GM08714 (cell line): ENCODE measurements at regions not wholly inside any gene's neighbourhood (a gene's known extent, or its start where the extent isn't known, plus 50 kb on each side); places are given as distances from the start of the nearest gene placed in this dataset.

Experiments used
- H3K4me3 ChIP-seq: fragments of 200-500 bp; sonication (Bioruptor generic); 2 replicates; pipeline ENCODE4 v1.5.1; 2014; ENCODE audit warnings: mild to moderate bottlenecking, low read length, inconsistent platforms
- ZNF274 ChIP-seq: IDR thresholded peaks from 2 replicates; pipeline ENCODE4 v1.6.1; 2012; ENCODE audit warnings: mild to moderate bottlenecking, low read depth, low read length

DNA sequence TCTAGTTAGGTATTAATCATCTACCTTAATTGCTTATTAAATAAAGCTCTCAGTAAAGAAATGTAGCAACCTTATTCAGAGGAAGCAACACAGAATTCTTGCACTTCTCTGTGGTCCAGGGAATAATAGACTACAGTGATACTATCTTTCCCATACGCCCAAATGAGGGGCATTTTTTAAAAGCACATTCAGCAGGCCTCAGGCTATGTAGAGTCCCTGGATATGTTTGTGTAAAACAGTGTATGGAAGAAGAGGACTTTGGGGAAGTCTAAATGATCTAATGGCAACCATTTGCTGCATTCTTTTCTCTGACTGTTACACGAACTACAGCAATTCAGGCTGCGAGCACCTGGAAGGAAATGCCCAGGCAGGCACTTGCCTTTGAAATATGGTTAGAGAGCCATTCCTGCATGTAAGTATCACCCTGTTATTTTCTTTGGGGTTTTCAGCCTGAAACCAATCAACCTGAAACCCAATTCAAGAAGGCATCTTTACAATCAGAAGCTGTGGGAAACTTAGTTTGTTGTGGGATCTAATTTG lies 1814.7 kb upstream of the CELF4 start:
- TF ChIP-seq ZNF274 = no peak
- no peak overlapping the region for H3K4me3 ChIP-seq

DNA sequence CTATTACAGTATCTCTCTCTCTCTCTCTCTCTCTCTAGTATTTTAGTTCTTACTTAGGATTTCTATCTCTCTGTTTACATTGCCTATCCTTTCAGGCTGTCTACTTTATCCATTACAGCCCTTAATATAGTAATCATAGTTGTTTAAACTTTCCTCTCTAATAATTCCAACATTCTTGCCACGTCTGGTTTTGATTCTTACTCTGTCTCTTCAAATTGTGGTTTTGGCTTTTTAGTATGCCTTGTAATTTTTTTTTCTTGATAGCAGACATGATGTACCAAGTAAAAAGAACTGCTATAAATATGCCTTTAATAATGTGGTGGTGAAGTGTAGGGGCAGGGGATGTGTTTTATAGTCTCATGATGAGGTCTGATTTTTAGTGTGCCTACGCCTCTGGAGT lies 1809.5 kb upstream of the CELF4 start:
- TF ChIP-seq ZNF274 = no peak
- no peak overlapping the region for H3K4me3 ChIP-seq

DNA sequence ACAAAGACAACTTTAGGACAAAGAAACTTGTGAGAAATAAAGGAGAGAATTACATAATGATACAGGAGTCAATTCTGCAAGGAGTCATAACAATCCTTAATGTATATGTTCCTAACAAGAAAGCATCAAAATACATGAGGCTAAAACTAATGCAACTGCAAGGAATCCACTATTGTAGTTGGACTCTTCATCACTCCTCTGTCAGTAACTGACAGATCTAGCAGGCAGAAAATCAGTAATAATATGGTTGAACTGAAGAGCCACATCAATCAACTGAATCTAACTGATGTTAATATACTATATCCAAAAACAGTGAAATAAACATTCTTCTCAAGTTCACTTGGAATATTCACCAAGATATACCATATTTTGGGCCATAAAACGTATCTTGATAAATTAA lies 1806.4 kb upstream of the CELF4 start:
- H3K4me3 ChIP-seq = no peak overlapping the region
- TF ChIP-seq ZNF274 = no peak

DNA sequence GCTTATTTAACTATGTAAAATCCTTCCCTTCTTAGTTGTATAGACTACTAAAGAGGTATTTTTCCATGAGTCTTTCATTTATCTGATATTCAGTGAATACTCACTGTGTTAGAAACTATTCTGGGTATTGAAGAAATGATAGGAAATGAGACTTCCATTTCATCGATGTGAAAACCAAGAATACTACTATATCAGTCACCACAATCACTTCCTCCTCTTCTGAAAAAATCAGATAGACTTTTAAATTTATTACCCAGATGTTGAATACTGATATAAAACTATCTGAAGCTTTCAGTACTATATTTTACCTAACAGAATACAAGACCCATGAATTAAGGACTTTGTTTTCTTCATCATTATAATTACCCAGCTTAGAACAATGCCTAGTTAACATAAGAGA lies 1801.1 kb upstream of the CELF4 start:
- no peak overlapping the region for H3K4me3 ChIP-seq
- TF ChIP-seq ZNF274 = no peak

DNA sequence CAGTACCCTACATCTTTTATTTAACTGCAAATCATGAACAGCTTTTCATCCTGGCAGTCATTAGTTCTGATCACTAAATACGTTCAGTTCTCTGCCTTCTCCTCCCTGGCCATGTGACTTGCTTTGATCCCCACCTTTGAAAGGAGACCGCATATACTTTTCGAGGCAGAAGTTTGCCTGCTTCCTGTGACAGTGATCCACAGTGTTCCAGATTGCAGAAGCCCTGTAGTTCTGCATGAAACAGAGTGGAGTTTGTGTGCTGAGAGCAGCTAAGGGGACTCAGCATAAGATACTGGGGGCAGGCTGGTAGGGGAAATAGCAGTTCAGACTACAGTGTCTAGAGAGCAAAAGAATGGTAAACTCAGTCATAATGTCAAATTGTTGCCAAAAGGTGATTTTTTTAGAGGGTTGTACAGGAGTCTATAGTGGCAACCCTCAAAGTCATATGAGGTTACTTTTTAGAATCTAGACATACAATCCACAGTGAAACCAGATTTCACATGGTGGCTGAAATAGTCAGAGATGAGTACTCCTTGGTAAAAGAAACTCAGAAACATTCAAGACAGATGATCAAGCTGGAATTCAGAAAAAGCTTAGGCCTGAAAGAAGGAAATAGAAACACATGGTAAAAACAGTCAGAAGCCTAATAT lies 1800.4 kb upstream of the CELF4 start:
- no peak for TF ChIP-seq ZNF274
- H3K4me3 ChIP-seq = no peak overlapping the region

DNA sequence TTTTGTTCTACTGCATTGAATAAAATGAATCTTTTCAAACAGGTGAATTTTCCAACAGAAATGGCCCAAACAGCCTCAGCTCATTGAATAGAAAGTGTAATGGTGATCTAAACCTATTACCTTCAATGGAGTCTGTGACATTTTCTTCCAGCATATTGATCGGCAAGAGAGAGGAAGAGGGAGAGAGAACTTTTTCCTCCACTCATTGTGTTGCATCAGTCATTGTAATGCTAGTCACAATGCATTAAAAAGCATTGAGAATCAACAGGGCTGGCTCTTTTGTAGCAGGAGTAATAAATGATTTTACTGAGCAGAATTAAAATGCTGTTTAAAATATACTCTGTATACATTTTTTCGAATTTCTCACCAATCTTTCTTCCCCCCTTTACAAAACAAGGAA lies 1794.5 kb upstream of the CELF4 start:
- no peak overlapping the region for H3K4me3 ChIP-seq
- TF ChIP-seq ZNF274 = no peak

DNA sequence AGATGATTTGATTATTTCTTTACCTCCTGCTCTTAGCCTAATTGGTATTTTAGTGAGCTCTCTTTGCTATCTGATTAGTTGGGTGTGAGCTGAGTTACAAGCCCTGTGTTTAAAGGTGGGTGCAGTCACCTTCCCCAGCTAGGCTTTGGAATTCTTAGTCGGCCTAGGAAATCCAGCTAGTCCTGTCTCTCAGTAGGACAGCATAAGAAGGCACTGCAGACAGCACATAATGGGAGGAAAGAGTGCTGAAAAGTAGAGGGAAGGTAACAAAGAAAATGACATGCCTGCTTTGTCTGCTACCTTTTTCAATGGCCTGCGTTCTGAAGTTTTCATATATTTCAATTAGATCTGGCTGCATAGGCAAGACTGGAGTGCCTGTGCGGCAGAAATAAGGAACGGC lies 1794.0 kb upstream of the CELF4 start:
- no peak overlapping the region for H3K4me3 ChIP-seq
- no peak for TF ChIP-seq ZNF274

DNA sequence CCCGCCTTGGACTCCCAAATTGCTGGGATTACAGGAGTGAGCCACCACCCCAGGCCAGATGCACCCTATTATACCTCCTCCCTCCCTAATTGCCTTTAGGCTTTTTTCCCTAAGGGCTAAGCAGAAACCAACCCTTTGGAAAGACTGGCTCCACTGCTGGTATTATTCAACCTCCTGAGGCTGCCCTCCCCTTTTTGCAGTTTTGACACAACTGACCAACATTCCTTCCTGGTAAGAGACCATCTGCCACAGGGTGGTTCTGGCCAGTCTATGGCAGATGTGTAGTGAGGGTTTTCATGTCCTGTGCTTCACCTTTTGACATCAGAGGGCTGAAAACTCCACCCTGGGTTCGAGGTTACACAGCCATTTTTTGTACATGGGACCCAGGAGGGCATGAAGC lies 1785.3 kb upstream of the CELF4 start:
- H3K4me3 ChIP-seq = no peak overlapping the region
- TF ChIP-seq ZNF274 = no peak

DNA sequence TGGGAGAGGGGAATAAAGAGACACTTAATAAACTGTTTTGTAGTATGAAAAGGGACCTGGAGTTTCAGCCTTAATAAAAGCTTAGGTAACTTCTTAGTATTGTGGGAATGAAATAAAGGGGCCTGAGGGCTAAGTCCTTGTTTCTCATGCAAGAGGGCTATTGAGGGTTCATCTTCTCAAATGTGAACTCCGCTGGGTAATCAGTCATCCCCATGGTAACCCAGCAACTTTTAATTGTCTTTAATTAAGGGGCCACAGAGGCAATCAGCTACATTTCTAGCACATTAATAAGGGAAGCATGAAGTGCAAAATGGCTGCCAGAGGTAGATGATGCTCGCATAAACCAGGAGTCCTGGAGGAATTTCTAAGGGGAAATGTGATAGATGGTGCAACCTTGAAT lies 1784.2 kb upstream of the CELF4 start:
- TF ChIP-seq ZNF274 = no peak
- H3K4me3 ChIP-seq = no peak overlapping the region

DNA sequence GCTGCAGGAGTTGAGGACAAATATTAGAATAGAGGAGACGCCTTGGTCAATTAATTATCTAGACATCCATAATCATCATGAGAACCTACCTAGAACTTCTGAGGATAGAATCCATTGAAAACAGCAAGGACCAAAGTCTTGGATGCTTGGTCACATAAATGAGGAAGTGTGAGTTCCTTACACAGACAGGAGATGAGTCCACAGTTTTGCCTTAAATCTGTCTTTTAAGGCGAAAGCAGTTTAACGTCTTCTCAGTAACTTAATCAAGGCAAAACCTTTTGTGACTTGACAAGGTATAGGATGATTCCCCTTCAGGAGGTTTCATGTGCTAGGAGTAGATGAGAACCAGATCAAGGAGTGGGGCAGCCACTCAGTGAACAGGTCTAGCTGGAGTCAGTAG lies 1783.2 kb upstream of the CELF4 start:
- no peak for TF ChIP-seq ZNF274
- no peak overlapping the region for H3K4me3 ChIP-seq

DNA sequence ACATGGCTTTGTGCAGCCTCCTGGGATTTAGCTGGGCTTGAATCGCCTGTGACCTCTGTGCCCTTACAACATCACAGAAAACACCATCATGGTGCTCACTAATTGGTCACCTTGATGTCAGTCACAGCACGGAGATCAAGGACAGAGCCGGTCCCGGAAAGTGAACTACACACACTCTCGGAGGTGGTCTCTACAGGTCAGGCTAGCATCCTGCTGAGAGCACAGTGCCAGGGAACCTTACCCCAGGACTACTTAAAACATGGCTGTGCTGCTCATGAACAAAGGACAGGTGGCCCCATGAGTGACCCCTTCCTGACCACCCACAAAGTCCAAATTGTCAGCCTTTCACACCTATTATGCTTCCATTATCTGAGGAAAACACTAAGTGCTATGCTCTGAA lies 1782.1 kb upstream of the CELF4 start:
- TF ChIP-seq ZNF274 = no peak
- H3K4me3 ChIP-seq = no peak overlapping the region

DNA sequence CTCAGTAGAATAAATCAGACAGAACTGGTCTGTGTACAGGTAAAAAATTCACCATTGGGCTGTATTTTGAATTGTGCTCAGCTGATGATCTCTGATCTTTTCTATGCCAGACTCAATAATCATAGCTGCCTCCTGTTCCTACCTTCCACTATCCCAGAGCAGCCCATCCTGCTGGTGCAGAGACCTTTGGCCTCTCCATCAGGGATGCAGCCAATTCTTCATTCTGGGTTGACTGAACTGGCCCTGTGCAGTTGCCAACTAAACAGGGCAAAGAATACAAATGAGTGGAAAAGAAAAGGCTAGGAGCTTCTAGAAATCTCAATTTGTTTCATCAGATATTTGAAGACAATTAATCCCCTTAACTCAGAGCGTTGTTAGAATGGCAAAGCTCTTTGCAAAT lies 1781.3 kb upstream of the CELF4 start:
- H3K4me3 ChIP-seq = no peak overlapping the region
- TF ChIP-seq ZNF274 = no peak

DNA sequence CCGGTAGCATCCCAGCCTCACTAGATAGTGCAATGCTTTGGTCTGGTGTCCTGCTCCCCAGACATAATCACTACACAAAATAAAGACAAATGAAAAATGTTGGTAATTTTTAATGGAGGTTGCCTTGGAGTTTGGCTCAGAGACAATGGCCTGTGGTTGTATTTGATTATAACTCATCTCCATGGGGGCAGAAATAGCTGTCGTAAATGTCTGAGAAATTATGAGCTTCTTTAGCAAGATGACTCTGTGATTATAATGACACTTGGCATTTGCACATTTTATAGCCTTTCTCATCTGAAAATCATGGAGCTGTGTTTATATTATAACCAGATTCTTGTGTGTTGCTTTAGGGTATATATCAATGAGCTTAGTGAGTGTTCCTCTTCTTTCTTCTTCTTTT lies 1779.7 kb upstream of the CELF4 start:
- no peak overlapping the region for H3K4me3 ChIP-seq
- TF ChIP-seq ZNF274 = no peak

DNA sequence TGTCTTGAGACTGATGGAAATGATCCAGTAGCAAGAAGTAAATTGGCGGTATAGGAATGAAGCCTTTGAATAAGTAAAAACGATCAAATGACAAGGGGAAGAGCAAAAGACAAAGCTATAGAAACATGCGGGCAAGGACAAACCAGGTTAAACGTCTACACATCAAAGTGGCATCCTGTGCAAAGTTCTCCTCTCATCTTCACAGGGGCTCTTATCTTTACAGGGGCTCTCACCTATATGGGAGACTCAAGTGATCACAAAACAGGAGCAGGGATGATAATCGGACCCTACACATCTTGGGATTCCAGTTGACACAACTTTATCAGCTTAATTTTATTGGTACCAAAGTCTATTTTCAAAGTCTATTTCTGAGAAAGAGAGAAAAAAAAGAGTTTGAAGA lies 1778.9 kb upstream of the CELF4 start:
- no peak overlapping the region for H3K4me3 ChIP-seq
- no peak for TF ChIP-seq ZNF274

DNA sequence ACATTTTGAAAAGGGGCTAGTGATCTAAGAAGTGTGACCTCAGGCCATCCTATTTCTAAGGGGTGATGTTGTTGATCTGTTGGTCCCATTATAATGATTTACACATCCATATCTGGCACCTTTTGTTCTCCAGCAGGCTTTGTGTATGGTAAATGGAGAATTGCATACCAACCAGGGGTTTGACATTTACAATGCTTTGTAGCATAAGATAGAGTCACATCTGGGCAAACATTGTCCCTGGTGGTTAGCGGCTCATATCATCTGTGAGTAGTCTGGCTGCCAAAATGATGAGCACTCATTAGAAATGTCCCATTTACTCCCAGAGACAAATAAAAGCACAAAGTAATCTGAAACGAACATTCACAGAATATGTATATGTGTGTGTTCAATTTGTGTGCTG lies 1775.5 kb upstream of the CELF4 start:
- no peak overlapping the region for H3K4me3 ChIP-seq
- TF ChIP-seq ZNF274 = no peak

DNA sequence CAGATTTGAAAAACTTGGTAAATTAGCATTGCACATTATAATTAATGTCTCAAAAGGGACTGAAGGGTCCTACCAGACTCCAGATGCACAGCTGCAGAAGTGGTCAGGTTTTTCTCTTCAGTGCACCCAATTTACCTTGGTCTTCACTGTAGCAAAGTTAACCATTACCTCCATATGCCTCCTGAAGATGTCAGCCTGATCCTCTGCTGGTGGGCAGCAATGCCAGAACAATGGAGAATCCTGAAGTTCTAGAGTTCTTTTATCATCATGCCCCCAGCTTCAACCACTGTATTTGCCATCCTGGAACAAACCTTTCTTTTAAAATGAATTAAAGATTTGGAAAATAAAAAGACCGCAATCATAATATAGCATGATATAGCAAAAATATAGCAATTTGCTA lies 1774.8 kb upstream of the CELF4 start:
- no peak for TF ChIP-seq ZNF274
- no peak overlapping the region for H3K4me3 ChIP-seq
